Pancreas (tissue), 10 donors: ENCODE measurements at regions not wholly inside any gene's neighbourhood (a gene's known extent, or its start where the extent isn't known, plus 50 kb on each side); places are given as distances from the start of the nearest gene placed in this dataset.
"Not testable (repeated sequence)": the region's sequence is repeated elsewhere in the genome, so short reads cannot be mapped to it uniquely, and the experiment has no call there.

Experiments used
- ATAC-seq, 4 donors: fragments of 200-7000 bp; cut with Tn5 transposase; one replicate each; pipeline versions ENCODE4 v1.8.0 to v1.9.1; 2020; ENCODE audit warnings: mild to moderate bottlenecking in 4 of 4, moderate library complexity in 4 of 4
- DNase-seq, 6 donors: peaks; one replicate each; pipeline ENCODE4 v3.0.0-alpha.2; 2020
- FAIRE-seq: peaks from 2 replicates; lab custom pipeline; 2012; peaks lifted over from hg19 to GRCh38; lab: Jason Lieb, UNC
- H3K27ac ChIP-seq, 4 donors: fragments of 200-600 bp; sonication (generic); 1 replicate in 3 of 4; 2 replicates in 1 of 4; pipeline versions ENCODE4 v1.5.0 to v1.8.0; 2020
- H3K27me3 ChIP-seq, 4 donors: fragments of 200-600 bp; one replicate each; pipeline ENCODE4 v1.8.0; 2021
- H3K36me3 ChIP-seq, 3 donors: fragments of 200-600 bp; sonication (generic) in 1 of 3; one replicate each; pipeline versions ENCODE4 v1.5.0 to v1.8.0; 2020 to 2021
- H3K4me1 ChIP-seq, 3 donors: fragments of 200-600 bp; one replicate each; pipeline ENCODE4 v1.8.0; 2021
- H3K4me3 ChIP-seq, 4 donors: fragments of 200-600 bp; sonication (generic) in 2 of 4; one replicate each; pipeline versions ENCODE4 v1.5.0 to v1.8.0; 2020 to 2021
- H3K9me3 ChIP-seq, 4 donors: fragments of 200-600 bp; one replicate each; pipeline ENCODE4 v1.8.0; 2021
- WGBS, 2 donors: extraction: QIAGEN DNeasy Blood & Tissue Kit; methylation state at CpG; one replicate each; pipeline ENCODE4 v1.1.7; 2013; 5-methylcytosine and 5-hydroxymethylcytosine counted together
- intact Hi-C, 3 donors: fragments of 100-400 bp; cut with DNase I; formaldehyde crosslinking; loops; one replicate each; pipeline versions ENCODE4 v1.11.1 to v1.14.2; 2022
- TF ChIP-seq, protein P1 (sequence below), 4 donors: fragments of 200-600 bp; sonication (generic) in 3 of 4; IDR thresholded peaks; one replicate each; pipeline versions ENCODE4 v1.5.0 to v1.8.0; 2021; ENCODE audit warnings: antibody characterized with exemption in 4 of 4
- donor health status: healthy with polysubstance abuse.
- donor health status: DM: no; HTN: no; CAD: no; lungs with moderate emphysema.
- donor health status: DM: no; HTN: no; CAD: no.
- donor health status: control.
- donor health status: control.
- donor health status: Bipolar disorder and iron deficiency.
- donor health status: DM: yes; HTN: yes; CAD: no.
- donor health status: DM: no; HTN: no; CAD: no.
- donor health status: DM: no; HTN: no; CAD: no.
- donor health status: DM: yes; HTN: yes; CAD: no.

DNA sequence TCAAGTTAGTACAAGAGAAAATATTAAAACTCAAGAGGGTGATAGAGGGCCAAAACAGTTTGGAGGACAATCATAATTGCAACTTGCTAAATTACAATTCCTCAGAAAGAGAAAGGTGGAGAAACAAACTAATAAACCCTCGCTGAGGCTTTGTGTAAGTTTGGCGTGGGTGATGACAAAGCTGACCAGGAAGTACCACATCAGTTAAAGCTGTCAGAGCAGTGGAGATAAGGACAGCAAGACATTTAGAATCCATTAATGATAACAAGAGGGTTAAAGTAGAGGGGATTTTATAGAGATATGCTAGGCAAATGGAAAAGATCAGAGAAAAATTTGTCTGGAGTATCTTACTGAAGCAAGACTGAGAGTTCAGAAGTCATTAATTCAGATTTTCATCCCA is 334.4 kb downstream of the TFAP2B start:
- no peaks in the 10 kb centered on the region for H3K9me3 ChIP-seq
- 2 to 6% methylated on average over 2 of the region's 2 CpGs for WGBS, 2 donors
- no peaks in the 10 kb centered on the region for H3K27me3 ChIP-seq
- H3K36me3 ChIP-seq = no peaks in the 10 kb centered on the region
- H3K27ac ChIP-seq = no peak overlapping the region
- ATAC-seq (no peak), DNase-seq (no peak), FAIRE-seq (no peak)
- TF ChIP-seq, protein P1, sequence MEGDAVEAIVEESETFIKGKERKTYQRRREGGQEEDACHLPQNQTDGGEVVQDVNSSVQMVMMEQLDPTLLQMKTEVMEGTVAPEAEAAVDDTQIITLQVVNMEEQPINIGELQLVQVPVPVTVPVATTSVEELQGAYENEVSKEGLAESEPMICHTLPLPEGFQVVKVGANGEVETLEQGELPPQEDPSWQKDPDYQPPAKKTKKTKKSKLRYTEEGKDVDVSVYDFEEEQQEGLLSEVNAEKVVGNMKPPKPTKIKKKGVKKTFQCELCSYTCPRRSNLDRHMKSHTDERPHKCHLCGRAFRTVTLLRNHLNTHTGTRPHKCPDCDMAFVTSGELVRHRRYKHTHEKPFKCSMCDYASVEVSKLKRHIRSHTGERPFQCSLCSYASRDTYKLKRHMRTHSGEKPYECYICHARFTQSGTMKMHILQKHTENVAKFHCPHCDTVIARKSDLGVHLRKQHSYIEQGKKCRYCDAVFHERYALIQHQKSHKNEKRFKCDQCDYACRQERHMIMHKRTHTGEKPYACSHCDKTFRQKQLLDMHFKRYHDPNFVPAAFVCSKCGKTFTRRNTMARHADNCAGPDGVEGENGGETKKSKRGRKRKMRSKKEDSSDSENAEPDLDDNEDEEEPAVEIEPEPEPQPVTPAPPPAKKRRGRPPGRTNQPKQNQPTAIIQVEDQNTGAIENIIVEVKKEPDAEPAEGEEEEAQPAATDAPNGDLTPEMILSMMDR (IDR thresholded peaks at IDR 0.05) = no peak
- intact Hi-C loops = no loop called here
- no peaks in the 10 kb centered on the region for H3K4me1 ChIP-seq
- no peak overlapping the region for H3K4me3 ChIP-seq

DNA sequence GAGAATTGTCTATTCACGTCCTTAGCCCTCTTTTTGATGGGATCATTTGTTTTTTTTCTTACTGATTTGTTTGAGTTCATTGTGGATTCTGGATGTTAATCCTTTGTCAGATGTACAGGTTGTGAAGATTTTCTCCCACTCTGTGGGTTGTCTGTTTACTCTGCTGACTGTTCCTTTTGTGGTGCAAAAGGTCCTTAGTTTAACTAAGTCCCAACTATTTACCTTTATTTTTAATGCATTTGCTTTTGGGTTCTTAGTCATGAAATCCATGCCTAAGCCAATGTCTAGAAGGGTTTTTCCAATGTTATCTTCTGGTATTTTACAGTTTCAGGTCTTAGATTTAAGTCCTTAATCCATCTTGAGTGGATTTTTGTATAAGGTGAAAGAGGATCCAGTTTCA is 336.3 kb downstream of the TFAP2B start:
- DNase-seq, FAIRE-seq, H3K36me3 ChIP-seq, H3K27me3 ChIP-seq, H3K27ac ChIP-seq, H3K4me3 ChIP-seq, intact Hi-C loops, ATAC-seq, H3K4me1 ChIP-seq, H3K9me3 ChIP-seq: not testable (repeated sequence)
- WGBS, 2 donors = 62 to 76% methylated on average over 1 of the region's 1 CpG

DNA sequence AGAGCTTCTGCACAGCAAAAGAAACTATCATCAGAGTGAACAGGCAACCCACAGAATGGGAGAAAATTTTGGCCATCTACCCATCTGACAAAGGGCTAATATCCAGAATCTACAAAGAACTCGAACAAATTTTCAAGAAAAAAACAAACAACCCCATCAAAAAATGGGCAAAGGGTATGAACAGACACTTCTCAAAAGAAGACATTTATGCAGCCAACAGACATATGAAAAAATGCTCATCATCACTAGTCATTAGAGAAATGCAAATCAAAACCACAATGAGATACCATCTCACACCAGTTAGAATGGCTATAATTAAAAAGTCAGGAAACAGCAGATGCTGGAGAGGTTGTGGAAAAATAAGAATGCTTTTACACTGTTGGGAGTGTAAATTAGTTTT is 340.6 kb downstream of the TFAP2B start:
- ATAC-seq, intact Hi-C loops: not testable (repeated sequence)
- 51% methylated on average over 1 of the region's 1 CpG for whole genome bisulfite sequencing, 2 donors

DNA sequence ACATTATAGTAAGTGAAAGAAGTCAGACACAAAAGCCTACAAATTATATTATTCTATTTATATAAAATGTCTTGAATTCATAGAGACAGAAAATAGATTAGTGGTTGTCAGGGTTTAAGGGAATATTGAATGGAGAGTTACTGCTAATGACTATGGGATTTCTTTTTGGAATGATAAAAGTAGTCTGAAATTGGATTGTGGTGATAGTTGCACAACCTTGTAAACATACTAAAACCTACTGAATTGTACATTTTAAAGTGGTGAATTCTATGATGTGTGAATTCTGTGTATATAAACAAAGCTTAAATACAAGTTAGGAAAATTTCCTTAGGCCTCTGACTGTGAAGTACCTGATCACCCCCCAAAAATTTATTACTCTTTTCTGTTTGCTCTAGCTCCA is 343.1 kb downstream of the TFAP2B start:
- ATAC-seq (no peak), FAIRE-seq (no peak), DNase-seq (no peak)
- TF ChIP-seq, protein P1 (IDR thresholded peaks at IDR 0.05) = no peak
- intact Hi-C loops = no loop called here
- no peaks in the 10 kb centered on the region for H3K27me3 ChIP-seq
- no peak overlapping the region for H3K27ac ChIP-seq
- H3K36me3 ChIP-seq = no peaks in the 10 kb centered on the region
- H3K4me1 ChIP-seq = no peaks in the 10 kb centered on the region
- no peaks in the 10 kb centered on the region for H3K9me3 ChIP-seq
- no peak overlapping the region for H3K4me3 ChIP-seq

More for the DNA sequence above, 340.6 kb downstream of the TFAP2B start:
- not testable (repeated sequence) for H3K4me1 ChIP-seq, H3K4me3 ChIP-seq, DNase-seq, H3K36me3 ChIP-seq, H3K27me3 ChIP-seq, FAIRE-seq, H3K27ac ChIP-seq, H3K9me3 ChIP-seq

DNA sequence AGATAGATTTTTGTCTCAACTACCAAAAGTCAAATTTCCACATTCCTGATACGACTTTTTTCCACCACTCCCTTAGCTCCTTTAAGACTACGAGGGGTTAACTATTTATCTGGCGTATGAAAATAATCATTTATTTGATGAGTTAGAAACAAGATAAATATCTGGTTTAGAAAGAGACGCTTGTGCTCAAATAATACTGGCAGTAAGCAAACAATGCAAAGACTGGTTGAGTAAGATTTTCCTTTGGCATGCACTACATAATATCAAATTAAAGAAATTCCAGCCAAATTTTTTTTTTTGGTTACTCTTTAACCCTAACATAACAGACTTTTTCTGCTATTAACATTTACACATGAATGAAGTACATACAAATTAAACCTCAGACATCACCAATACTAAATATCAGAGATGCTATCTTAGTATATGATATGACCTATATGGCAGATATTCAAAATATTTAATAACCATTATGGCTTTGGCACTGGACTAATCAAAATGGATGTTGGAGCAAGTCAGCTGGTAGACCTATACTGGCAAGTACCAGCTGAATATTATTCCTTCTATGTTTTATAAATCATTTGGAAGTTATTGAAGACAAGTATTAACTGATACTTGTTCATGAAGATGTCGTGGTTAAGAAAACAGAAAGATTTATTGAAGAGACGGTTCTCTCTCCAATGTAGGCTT is 345.3 kb downstream of the TFAP2B start:
- TF ChIP-seq, protein P1 (IDR thresholded peaks at IDR 0.05) = no peak
- no peak for FAIRE-seq

DNA sequence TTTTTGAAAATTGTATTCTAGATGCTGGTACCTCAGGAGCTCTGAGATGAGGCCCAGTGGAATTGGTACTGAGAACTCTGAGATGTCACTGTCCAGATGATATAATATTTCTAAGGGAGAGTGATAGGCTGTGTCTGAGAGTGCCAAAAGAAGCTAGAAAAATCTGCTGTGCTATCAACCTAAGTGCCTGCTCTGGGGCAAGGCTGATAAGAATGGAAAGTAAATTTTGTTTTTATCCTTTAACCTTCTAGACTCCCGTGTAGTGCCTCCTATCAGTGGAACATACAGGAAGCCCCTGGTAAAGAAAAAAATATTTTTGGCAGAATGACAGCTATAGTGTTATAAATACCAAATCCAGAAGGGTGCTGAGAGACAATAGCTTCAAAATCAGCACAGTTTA is 348.2 kb downstream of the TFAP2B start:
- Histone ChIP-seq H3K27me3 (no peaks in the 10 kb centered on the region), H3K4me3 (no peak overlapping the region), H3K4me1 (no peaks in the 10 kb centered on the region), H3K9me3 (no peaks in the 10 kb centered on the region), H3K36me3 (no peaks in the 10 kb centered on the region), H3K27ac (no peak overlapping the region)
- FAIRE-seq (no peak), DNase-seq (no peak), ATAC-seq (no peak)
- WGBS, 2 donors = 20 to 27% methylated on average over 1 of the region's 1 CpG
- TF ChIP-seq, protein P1 (IDR thresholded peaks at IDR 0.05) = no peak
- intact Hi-C loops = no loop called here

More for the DNA sequence above, 345.3 kb downstream of the TFAP2B start:
- no peaks in the 10 kb centered on the region for H3K4me1 ChIP-seq
- H3K9me3 ChIP-seq = no peaks in the 10 kb centered on the region
- no peak overlapping the region for H3K4me3 ChIP-seq
- 27 to 29% methylated on average over 6 of the region's 6 CpGs for WGBS, 2 donors
- no peaks in the 10 kb centered on the region for H3K36me3 ChIP-seq
- H3K27me3 ChIP-seq = no peaks in the 10 kb centered on the region
- intact Hi-C loops = no loop called here
- no peak for DNase-seq
- H3K27ac ChIP-seq = no peak overlapping the region
- ATAC-seq = no peak
